GM21367 (cell line): ENCODE measurements at regions not wholly inside any gene's neighbourhood (a gene's known extent, or its start where the extent isn't known, plus 50 kb on each side); places are given as distances from the start of the nearest gene placed in this dataset.
"Not testable (repeated sequence)": the region's sequence is repeated elsewhere in the genome, so short reads cannot be mapped to it uniquely, and the experiment has no call there.

Source experiments
- ATAC-seq: cut with Tn5 transposase; IDR thresholded peaks from one replicate; pipeline ENCODE4 v1.9.1; 2021; ENCODE audit not compliant: unreplicated experiment

DNA sequence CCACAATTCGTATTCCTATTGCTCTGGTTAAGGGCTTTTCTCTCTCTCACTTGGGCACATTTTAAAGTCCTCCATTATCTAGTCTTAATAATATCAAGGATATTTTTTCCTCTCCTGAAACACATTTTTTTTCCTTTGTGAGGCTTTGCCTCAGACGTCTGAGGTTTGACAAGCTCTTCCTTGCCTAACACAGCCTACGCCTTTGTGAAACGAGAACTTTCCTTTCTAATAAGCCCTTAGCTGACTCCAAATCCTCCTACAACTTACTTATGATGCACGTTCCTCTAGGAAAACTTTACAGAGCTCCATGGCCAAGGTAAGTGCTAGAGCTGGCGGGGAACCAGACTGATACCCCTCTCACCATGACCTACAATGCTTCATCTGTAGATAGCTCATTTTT, 841.5 kb downstream of the SOCS6 start:
- ATAC-seq = no peak

DNA sequence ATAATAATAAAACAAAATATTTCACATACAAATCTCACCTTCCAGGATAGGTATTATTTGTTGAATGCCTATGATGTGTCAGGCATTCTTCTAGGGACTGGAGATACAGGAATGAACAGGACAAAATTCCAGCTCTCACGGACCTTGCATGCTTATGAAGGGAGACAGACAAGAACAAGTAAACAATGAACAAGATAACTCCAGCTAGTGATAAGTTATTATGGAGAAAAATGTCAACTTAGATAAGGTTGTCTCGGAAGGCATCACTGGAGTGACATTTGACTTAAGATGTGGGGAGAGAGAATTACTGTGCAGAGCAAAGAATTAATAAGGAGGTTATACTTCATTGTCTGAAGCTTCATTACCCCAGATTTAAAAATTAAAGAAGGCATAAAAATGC, 836.7 kb downstream of the SOCS6 start:
- no peak for ATAC-seq

- ATAC-seq = no peak
These were observed 827.7 kb downstream of the SOCS6 start for GRCh38 chr18:71116535-71116934.

GRCh38 chr18:71115261-71115660, 826.4 kb downstream of the SOCS6 start:
- ATAC-seq = no peak

- ATAC-seq = no peak
These were observed 825.8 kb downstream of the SOCS6 start for GRCh38 chr18:71114550-71115210.

DNA sequence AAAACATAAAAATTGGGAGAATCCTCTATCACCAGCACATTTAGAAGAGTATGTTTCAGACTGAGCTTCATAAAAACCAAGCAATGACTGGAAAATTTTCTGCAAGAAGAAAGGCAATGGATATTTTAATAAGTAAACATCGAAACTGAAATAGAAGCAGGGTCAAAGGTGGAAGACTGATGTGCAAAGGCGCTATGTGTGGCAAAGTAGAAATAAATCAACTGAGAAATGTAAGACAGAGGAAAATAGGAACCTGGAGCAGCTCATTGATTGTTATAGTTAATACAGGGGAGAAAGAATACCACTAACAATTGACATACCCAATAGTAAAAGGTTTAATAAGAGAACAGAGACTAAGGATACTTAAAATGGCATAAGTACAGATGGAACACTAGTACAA, 818.4 kb downstream of the SOCS6 start:
- ATAC-seq = no peak

DNA sequence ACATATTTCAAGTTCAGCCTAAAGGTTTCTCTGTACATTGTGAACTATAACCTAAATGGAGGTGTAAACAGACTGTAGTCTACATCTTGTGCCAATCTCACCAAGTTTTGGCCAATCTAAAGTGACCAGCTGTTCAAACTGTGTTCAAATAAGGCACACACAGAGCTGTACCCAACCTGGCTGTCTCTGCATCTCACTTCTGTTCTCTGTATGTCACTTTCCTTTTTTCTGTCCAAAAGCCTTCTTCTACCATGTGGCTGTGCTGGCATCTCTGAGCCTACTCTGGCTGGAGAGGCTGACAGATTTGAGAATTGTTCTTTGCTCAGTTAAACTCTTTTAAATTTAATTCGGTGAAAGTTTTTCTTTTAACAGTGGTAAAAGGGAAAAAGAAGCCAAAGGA, 817.9 kb downstream of the SOCS6 start:
- ATAC-seq = no peak

GRCh38 chr18:71105994-71106546, 817.2 kb downstream of the SOCS6 start:
- ATAC-seq = no peak

- ATAC-seq = no peak
These were observed 816.4 kb downstream of the SOCS6 start for GRCh38 chr18:71105078-71105819.

DNA sequence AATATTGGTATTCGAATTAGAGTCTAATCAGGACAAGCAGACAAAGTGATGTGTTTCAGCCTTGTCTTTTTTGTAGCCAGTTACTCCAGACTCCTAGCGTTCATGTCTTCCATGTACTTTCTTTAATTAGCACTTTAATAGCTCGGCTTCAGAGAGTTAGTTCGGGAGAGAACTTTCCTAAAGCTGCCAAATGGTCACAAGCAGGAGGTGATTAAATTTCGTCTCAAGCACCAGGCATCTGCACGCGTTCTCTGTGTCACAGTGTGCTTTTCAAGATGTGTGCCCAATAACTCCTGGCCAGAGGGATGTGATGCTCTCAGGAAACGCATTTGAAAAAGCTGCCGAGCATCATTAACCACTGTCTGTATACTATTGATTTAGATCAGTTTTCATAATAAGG, 790.8 kb downstream of the SOCS6 start:
- no peak for ATAC-seq

GRCh38 chr18:71077451-71077850, 788.6 kb downstream of the SOCS6 start:
- ATAC-seq = no peak

DNA sequence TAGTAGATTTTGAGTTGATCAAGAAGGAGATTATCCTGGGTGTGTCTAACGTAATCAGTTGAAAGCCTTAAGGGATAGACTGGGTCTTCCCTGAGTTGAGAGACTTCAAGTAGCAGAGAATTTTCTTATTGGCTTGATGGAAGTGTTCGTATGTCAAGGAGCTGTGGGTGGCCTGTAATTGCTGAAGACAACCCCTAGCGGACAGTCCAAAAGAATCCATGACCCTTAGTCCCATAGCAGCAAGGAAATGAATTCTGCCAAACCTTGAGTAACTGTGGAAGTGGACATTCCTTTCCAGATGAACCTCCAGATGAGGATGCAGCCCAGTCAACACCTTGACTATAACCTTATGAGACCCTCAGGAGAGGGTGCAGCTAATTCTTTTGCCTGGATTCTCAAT, 786.3 kb downstream of the SOCS6 start:
- no peak for ATAC-seq

DNA sequence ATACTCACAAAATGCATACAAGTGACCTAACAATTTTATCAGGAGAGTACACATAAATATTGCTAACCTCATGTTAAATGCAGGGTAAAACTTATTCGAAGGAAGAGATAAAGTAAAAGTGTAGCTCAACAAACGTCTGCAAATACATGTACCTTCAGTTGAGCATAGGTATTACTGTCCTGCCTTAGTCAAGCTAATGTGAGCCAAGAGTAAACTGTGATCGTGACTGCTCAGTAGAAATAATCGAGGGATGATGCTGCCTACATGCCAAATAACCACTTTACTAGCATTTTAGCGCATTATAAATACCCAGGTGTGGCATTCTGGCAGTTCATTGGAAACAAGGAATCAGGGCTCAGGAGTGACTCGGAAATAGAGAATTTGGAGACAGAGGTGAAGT, 779.5 kb downstream of the SOCS6 start:
- no peak for ATAC-seq

DNA sequence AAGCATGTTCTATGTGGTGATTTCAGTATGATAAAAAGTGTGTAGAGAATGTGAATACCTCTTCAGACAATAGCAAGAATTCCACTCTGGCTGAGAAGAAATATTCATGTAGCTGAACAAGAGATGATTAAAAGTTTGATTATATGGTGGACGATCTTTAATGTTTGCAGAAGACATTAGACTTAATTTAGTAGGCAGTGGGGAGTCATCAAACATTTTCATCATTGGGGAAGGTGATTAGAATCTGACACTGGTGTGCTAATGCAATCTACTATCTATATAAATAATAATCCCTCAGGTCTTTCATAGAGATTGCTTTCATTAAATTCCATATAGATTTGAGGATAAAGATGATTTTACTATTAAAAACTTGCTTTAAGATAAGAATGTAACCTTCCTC, 761.0 kb downstream of the SOCS6 start:
- no peak for ATAC-seq

- no peak for ATAC-seq
These were observed 759.0 kb downstream of the SOCS6 start for GRCh38 chr18:71047882-71048281.

GRCh38 chr18:71045331-71046065, 756.7 kb downstream of the SOCS6 start:
- ATAC-seq = no peak

GRCh38 chr18:71040161-71040560, 751.3 kb downstream of the SOCS6 start:
- ATAC-seq = no peak

DNA sequence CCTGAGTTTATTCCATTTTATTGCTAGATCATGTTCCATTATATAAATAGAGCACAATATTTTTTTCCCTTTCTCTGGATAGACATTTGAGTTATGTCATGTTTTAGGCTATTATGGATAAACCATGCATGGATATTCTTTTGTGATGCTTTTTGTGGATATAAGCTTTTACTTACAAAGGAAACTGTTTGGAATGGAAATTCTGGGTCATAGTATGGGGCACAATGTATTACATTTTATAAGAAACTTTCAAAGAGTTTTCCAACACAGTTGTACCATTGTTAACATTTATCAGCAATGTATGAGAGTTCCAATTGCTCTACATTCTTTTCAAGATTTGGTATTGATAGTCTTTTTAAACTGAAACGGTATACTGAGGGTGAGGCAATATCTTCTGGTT, 749.4 kb downstream of the SOCS6 start:
- ATAC-seq = no peak

GRCh38 chr18:71036783-71037182, 747.9 kb downstream of the SOCS6 start:
- no peak for ATAC-seq

DNA sequence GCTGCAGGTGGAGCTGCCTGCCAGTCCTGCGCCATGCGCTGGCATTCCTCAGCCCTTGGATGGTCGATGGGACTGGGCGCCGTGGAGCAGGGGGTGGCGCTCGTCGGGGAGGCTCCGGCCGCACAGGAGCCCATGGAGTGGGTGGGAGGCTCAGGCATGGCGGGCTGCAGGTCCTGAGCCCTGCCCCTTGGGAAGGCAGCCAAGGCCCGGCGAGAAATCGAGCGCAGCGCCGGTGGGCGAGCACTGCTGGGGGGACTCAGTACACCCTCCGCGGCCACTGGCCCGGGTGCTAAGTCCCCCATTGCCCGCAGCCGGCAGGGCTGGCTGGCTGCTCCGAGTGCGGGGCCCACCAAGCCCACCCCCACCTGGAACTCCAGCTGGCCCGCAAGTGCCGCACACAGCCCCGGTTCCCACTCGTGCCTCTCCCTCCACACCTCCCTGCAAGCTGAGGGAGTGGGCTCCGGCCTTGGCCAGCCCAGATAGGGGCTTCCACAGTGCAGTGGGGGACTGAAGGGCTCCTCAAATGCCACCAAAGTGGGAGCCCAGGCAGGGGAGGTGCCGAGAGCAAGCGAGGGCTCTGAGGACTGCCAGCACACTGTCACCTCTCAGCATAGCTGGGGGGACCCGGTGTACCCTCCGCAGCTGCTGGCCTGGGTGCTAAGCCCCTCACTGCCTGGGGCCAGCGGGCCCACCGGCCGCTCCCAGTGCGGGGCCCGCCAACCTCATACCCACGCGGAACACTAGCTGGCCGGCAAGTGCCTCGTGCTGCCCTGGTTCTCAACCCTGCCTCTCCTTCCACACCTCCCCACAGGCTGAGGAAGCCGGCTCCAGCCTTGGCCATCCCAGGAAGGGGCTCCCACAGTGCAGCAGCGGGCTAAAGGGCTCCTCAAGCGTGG, 742.7 kb downstream of the SOCS6 start:
- not testable (repeated sequence) for ATAC-seq

DNA sequence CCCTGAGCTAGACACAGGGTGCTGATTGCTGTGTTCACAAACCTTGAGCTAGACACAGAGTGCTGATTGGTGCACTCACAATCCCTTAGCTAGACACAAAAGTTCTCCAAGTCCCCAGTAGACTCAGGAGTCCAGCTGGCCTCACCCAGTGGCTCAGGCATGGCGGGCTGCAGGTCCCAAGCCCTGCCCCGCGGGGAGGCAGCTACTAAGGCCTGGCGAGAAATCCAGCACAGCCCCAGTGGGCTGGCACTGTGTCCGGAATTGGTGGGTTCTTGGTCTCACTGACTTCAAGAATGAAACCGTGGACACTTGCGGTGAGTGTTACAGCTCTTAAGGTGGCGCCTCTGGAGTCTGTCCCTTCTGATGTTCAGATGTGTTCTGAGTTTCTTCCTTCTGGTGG, 741.2 kb downstream of the SOCS6 start:
- not testable (repeated sequence) for ATAC-seq
